HG03025 (cell line): ENCODE measurements at regions not wholly inside any gene's neighbourhood (a gene's known extent, or its start where the extent isn't known, plus 50 kb on each side); places are given as distances from the start of the nearest gene placed in this dataset.
"Not testable (repeated sequence)": the region's sequence is repeated elsewhere in the genome, so short reads cannot be mapped to it uniquely, and the experiment has no call there.

Experiments used
- ATAC-seq: cut with Tn5 transposase; IDR thresholded peaks from one replicate; pipeline ENCODE4 v1.9.1; 2021; ENCODE audit warnings: mild to moderate bottlenecking, moderate library complexity; ENCODE audit not compliant: unreplicated experiment, low FRiP score

DNA sequence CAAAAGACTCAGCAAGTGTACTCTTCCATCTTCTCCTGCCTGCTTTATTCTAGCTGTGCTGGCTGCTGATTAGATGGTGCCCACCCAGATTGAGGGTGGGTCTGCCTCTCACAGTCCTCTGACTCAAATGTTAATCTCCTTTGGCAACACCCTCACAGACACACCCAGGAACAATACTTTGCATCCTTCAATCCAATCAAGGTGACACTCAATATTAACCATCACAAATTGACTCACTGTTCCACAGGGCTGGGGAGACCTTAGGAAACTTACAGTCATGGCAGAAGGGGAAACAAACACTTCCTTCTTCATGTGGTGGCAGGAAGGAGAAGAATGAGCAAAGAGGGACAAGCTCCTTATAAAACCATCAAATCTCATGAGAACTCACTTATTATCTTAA lies 94.9 kb upstream of the PLSCR5 start:
- not testable (repeated sequence) for ATAC-seq

DNA sequence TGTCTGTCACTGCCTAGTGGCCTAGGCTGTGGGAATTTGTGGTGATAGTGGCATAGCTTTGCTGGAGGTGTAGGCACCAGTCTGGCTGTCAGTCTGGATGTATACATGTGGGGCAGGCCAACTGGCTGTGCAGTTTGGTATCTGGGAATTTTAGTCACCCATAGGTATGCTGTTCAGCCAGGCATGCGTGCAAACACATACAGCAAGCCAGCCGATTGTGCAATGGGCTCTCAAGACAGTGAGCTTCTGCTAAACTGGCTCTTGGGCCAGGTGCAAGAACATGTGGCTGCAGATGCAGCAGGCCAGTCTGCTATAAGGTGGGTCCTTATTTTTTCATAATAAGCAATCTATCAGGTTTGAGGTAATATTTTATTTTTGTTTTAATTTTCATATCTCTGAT lies 87.1 kb upstream of the PLSCR5 start:
- ATAC-seq: no peak

DNA sequence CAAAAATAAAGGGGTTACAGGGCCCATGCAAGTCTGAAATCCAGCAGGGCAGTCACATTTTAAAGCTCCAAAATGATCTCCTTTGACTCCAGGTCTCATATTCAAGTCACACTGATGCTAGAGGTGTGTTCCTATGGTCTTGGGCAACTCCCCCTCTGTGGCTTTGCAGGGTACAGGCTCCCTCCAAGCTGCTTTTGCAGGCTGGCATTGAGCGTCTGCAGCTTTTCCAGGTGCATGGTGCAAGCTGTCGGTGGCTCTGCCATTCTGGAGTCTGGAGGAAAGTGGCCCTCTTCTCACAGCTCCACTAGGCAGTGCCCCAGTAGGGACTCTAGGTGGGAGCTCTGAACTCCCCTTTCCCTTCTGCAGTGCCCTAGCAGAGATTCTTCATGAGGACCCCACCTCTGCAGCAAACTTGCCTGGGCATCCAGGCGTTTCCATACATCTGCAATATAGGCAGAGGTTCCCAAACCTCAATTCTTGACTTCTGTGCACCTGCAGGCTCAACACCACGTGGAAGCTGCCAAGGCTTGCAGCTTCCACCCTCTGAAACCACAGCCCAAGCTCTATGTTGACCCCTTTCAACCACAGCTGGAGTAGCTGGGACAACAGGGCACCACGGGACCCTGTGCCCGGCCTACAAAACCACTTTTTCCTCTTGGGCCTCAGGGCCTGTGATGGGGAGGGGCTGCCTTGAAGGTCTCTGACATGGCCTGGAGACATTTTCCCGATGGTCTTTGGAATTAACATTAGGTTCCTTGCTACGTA lies 80.1 kb upstream of the PLSCR5 start:
- no peak for ATAC-seq

DNA sequence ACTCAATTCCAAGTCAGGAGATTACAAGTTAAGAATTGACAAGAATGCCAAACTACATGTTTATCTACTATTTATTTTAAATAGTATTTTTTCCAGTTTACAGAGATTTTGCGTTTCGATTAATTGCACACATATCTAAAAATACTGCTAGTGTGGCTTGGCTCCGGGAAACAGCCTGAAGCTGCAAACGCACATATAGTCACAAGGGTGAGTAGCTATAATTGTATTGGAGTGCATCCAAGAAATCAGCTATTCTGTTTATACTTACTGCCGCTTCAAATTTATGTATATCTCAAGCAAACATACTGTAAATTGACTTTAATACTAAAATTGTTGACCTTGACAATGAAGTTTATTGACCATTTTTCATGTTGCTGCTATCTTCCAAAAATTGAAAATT lies 77.0 kb upstream of the PLSCR5 start:
- ATAC-seq: no peak

DNA sequence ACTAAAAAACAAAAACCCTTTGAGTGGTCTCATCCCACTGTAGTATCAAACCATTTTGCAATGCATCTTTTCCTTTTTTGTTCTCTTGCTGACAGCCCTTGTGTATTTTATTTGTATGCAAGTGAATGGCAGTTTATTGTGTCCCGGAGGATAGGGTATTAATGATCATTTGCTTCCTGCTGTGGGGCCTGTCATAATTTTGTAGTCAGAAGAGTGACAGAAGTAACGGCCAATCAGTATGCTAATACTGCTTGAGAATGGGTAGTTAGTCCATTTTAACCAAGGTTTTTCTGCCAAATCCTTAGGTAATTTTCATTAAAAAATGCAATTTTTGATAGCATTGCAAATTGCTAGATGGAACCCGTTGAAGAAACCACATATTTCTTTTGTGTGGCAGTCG lies 75.5 kb upstream of the PLSCR5 start:
- no peak for ATAC-seq

DNA sequence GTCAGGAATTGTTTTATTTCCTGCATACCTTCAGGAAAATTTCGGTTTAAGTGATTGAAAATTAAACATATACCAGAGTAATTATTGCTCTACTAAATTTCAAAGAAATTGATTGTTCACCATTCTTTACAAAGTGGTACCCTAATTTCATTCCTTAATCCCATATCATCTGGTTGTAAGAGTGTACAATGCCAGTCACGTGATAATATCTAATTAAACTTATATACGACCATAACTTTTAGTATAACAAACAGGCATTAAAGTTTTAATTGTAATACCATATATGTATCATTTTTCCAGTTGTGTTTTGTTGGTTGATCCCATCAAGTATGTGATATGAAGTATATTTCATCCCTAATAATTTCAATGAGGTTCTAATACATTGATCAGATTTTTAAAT lies 74.8 kb upstream of the PLSCR5 start:
- ATAC-seq: no peak

DNA sequence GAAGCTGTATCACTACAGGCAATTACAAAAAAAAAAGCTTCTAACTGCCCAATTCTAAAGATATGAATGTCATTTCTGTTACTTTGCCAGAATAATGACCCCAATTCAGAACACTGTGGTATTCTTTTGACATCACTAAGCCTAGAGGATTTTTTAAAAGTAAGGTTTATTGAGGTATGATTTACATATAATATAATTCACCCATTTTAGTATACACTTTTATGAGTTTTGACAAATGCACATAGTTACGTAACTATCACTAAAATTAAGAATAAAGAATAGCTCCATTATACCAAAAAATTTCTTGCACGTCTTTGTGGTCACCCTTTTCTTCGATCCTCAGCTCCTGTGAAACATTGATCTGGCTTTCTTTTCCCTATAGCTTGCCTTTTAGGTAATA lies 74.0 kb upstream of the PLSCR5 start:
- no peak for ATAC-seq

DNA sequence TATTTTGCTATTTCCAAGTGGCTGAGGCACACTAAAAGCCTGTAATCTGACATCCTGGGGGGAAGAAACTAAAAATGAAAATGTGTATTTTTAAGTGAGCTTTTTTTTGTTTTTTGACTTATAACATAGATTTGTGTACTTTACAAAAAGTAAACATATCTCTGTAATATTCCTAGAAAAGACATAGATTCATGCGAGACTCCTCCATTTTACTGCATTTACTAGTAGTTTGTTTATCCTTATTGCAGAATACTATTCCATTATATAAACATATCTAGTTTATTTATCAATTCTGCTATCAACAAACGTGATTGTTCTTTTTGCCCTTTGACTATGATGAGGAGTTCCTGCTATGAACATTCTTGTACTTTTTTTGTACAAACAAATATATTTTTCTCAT lies 67.8 kb upstream of the PLSCR5 start:
- ATAC-seq: no peak

DNA sequence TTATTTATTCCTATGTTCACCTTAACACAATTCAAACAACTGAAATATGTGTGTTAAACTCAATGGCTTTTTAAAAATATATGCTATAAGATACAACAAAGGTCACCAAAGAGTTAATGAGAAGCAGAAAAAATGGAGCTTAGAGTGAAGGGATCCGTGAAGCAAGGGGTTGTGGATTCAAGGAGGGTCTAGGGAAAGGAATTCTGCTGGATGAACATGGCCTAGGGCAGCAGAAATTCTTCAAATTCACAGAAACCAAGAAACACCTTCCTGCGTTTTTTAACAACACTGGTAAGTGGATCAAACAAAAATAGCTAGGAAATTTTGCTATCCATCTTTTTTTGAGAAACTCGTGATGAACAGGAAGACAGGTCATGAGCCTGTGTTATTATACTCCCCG lies 59.3 kb upstream of the PLSCR5 start:
- no peak for ATAC-seq

DNA sequence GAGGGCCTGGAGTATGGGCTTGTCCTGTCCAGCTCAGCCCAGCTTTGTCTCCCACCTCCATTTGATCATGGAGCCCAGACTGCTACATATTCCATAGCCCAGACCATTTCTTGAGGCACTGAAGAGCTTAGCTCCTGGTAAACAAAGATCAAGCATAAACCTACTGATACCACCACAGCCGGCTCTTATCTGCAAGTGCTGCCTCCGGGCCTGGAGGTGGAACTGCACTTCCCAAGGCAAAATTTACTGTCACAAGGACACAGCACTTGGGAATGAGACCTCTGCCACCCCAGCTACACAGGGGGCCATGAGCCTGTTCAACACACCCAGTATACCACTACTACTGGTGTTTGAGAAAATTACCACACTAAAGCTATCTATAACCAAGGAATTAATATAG lies 53.7 kb upstream of the PLSCR5 start:
- ATAC-seq: no peak

DNA sequence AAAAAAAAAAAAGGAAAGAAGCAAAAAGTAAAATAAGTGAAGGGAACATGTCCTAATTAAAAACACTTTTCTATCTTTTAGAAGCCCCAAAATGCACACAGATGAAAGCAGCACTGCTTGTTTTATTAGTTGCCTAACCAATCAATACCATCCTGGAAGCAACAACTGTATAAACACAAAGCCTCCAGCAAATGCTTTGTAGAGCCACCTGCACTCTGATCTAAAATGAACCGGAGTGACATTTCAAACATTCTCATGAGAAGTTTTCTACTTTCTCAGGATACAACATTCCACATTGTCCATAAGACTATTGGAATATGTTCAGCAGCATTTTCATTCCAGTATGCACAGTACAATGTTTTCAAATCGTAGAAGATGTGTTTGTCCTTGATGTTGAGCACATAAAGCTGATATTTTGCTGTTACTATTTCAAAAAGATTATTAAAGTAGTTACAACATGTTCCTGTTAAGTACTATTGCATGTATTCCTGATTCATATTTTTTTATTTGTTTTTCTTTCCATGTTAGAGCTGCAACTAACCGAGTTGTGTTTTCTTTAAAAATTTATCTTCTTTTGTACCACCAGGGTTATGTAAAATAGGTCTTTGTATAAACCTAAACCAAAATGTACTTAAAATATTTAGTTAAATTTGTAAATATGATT lies 50.3 kb upstream of the PLSCR5 start:
- no peak for ATAC-seq
